ENCODE measurements at regions not wholly inside any gene's neighbourhood (a gene's known extent, or its start where the extent isn't known, plus 50 kb on each side); places are given as distances from the start of the nearest gene placed in this dataset.

- no peaks in the 10 kb centered on the region for H3K36me3 Mint-ChIP-seq (ENCODE audit: low read depth)
- no peak overlapping the region for H3K4me3 Mint-ChIP-seq
- POLR2A ChIA-PET: no interaction called here
- H3K4me1 Mint-ChIP-seq (ENCODE audit: low read depth): no peaks in the 10 kb centered on the region
- H3K27me3 Mint-ChIP-seq (ENCODE audit: low read depth): no peaks in the 10 kb centered on the region
- no peak for DNase-seq
- peaks cover 13% of the 10 kb centered on the region for H3K9me3 Mint-ChIP-seq (ENCODE audit: insufficient read depth)
- no peak for ATAC-seq
- H3K27ac Mint-ChIP-seq: no peak overlapping the region
- CTCF ChIA-PET: no interaction called here
Observed at GRCh38 chr17:53942436-53942835, 119.7 kb downstream of the KIF2B start.

- DNase-seq (no peak), ATAC-seq (no peak)
- no peaks in the 10 kb centered on the region for H3K27me3 Mint-ChIP-seq (ENCODE audit: low read depth)
- H3K9me3 Mint-ChIP-seq (ENCODE audit: insufficient read depth): peaks cover 13% of the 10 kb centered on the region
- ChIA-PET POLR2A (no interaction called here), CTCF (no interaction called here)
- no peaks in the 10 kb centered on the region for H3K36me3 Mint-ChIP-seq (ENCODE audit: low read depth)
- H3K4me3 Mint-ChIP-seq: no peak overlapping the region
- H3K27ac Mint-ChIP-seq: no peak overlapping the region
- H3K4me1 Mint-ChIP-seq (ENCODE audit: low read depth): no peaks in the 10 kb centered on the region
Observed at GRCh38 chr17:53942898-53943297, 120.2 kb downstream of the KIF2B start.

- H3K4me1 Mint-ChIP-seq (ENCODE audit: low read depth): no peaks in the 10 kb centered on the region
- no peak overlapping the region for H3K4me3 Mint-ChIP-seq
- H3K9me3 Mint-ChIP-seq (ENCODE audit: insufficient read depth): peaks cover 29% of the 10 kb centered on the region
- ATAC-seq: no peak
- ChIA-PET POLR2A (no interaction called here), CTCF (no interaction called here)
- no peak overlapping the region for H3K27ac Mint-ChIP-seq
- H3K36me3 Mint-ChIP-seq (ENCODE audit: low read depth): no peaks in the 10 kb centered on the region
- H3K27me3 Mint-ChIP-seq (ENCODE audit: low read depth): no peaks in the 10 kb centered on the region
- no peak for DNase-seq
Observed at GRCh38 chr17:53948323-53948722, 125.6 kb downstream of the KIF2B start.

DNA sequence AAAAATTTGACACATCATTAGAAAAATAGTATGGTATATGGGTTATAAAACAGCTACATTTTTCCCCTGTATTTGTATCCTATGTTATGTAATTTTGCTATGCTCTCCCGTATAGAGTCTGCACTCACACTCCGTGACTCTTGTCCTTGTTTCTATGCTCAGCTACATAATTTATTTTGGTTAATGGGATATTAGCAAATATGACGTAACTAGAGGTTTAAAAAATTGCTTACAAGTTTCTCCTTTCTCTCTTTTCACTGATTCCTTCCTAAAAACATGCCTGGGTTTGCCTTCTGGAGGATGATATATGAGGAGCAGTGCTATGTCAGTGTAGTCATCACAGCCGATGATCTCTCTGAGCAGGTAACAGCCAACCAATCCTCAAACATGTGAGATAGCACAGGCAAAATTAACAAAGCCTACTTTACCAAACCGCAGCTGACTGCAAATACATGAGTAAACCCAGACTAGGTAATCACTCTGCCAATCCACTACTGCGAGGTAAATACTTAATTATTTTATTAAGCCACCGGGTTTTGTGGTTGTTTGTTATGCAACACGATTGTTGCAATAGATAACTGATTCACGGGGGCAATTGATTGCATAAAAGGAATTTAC lies 126.9 kb downstream of the KIF2B start:
- Mint-ChIP-seq H3K27ac (no peak overlapping the region), H3K27me3 (ENCODE audit: low read depth) (no peaks in the 10 kb centered on the region), H3K9me3 (ENCODE audit: insufficient read depth) (peaks cover 25% of the 10 kb centered on the region), H3K4me3 (no peak overlapping the region), H3K36me3 (ENCODE audit: low read depth) (no peaks in the 10 kb centered on the region), H3K4me1 (ENCODE audit: low read depth) (no peaks in the 10 kb centered on the region)
- ChIA-PET POLR2A (no interaction called here), CTCF (no interaction called here)
- ATAC-seq (no peak), DNase-seq (no peak)

- no peaks in the 10 kb centered on the region for H3K4me1 Mint-ChIP-seq (ENCODE audit: low read depth)
- ChIA-PET CTCF (no interaction called here), POLR2A (no interaction called here)
- no peaks in the 10 kb centered on the region for H3K27me3 Mint-ChIP-seq (ENCODE audit: low read depth)
- ATAC-seq: no peak
- no peak overlapping the region for H3K27ac Mint-ChIP-seq
- peaks cover 26% of the 10 kb centered on the region for H3K9me3 Mint-ChIP-seq (ENCODE audit: insufficient read depth)
- H3K4me3 Mint-ChIP-seq: no peak overlapping the region
- no peak for DNase-seq
- no peaks in the 10 kb centered on the region for H3K36me3 Mint-ChIP-seq (ENCODE audit: low read depth)
Observed at GRCh38 chr17:53950207-53950857, 127.6 kb downstream of the KIF2B start.

- H3K36me3 Mint-ChIP-seq (ENCODE audit: low read depth): no peaks in the 10 kb centered on the region
- no peak overlapping the region for H3K4me3 Mint-ChIP-seq
- H3K9me3 Mint-ChIP-seq (ENCODE audit: insufficient read depth): peaks cover 27% of the 10 kb centered on the region
- ChIA-PET POLR2A (no interaction called here), CTCF (no interaction called here)
- ATAC-seq (no peak), DNase-seq (no peak)
- no peak overlapping the region for H3K27ac Mint-ChIP-seq
- no peaks in the 10 kb centered on the region for H3K27me3 Mint-ChIP-seq (ENCODE audit: low read depth)
- H3K4me1 Mint-ChIP-seq (ENCODE audit: low read depth): no peaks in the 10 kb centered on the region
Observed at GRCh38 chr17:53950858-53951250, 128.1 kb downstream of the KIF2B start.

DNA sequence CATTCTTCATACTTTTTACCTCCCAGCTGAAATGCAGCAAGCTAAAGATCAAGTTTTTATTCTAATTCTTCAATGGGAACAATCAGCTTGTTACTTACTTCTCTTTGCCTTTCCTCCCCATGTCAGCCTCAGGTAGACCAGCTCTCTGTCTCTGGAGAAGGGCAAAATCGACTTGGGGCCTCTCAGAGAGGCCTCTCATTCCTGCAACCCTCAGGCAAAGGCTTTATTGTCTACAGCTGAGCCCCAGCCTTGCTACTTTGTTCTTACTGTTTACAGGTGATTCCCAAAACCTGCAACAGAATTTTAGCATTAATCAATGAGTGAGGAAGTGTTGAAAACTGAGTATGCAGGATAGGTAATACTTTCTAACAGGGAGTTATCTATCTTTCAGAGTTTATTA lies 148.6 kb downstream of the KIF2B start:
- Mint-ChIP-seq H3K36me3 (ENCODE audit: low read depth) (no peaks in the 10 kb centered on the region), H3K4me1 (ENCODE audit: low read depth) (no peaks in the 10 kb centered on the region), H3K27ac (no peak overlapping the region), H3K4me3 (no peak overlapping the region), H3K9me3 (ENCODE audit: insufficient read depth) (no peaks in the 10 kb centered on the region), H3K27me3 (ENCODE audit: low read depth) (no peaks in the 10 kb centered on the region)
- ATAC-seq (no peak), DNase-seq (no peak)
- ChIA-PET POLR2A (no interaction called here), CTCF (no interaction called here)

DNA sequence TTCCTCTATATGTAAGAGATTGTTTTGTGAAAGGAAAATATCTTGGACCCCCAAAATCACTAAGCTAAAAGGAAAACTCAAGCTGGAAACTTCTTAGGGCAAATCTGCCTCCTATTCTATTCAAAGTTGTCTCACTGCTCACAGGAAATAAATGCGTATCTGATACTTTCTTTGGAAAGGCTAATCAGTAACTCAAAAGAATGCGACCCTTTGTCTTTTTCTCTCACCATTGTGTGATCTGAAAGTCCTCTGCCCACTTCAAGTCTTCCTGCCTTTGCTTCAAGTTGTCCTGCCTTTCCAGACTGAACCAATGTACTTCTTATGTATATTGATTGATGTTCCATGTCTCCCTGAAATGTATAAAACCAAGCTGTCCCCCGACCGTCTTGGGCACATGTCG lies 157.3 kb downstream of the KIF2B start:
- Mint-ChIP-seq H3K36me3 (ENCODE audit: low read depth) (no peaks in the 10 kb centered on the region), H3K4me1 (ENCODE audit: low read depth) (no peaks in the 10 kb centered on the region), H3K4me3 (no peak overlapping the region), H3K27ac (no peak overlapping the region), H3K27me3 (ENCODE audit: low read depth) (no peaks in the 10 kb centered on the region), H3K9me3 (ENCODE audit: insufficient read depth) (peaks cover 16% of the 10 kb centered on the region)
- no peak for ATAC-seq
- DNase-seq: no peak
- CTCF ChIA-PET: no interaction called here
- POLR2A ChIA-PET: no interaction called here

DNA sequence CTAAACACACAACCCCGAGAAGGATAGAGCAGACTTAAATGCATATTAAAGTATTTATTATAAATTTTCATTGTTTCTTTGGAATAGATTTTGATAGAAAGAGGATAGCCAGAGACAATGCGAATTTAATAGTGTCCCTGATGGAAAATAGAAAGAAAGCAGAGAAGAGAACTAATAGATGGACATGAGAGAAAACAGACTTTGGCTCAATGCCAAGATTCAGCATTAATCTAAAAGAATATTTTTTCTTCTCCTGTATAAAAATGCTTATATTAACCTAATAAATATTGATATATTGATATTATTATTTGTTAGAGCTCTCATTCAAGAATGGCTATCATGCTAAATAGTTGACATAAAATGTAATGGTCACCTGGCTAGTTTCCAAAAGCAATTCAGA lies 173.4 kb downstream of the KIF2B start:
- ATAC-seq (no peak), DNase-seq (no peak)
- H3K27ac Mint-ChIP-seq: no peak overlapping the region
- no peaks in the 10 kb centered on the region for H3K4me1 Mint-ChIP-seq (ENCODE audit: low read depth)
- ChIA-PET CTCF (no interaction called here), POLR2A (no interaction called here)
- no peaks in the 10 kb centered on the region for H3K27me3 Mint-ChIP-seq (ENCODE audit: low read depth)
- H3K4me3 Mint-ChIP-seq: no peak overlapping the region
- H3K36me3 Mint-ChIP-seq (ENCODE audit: low read depth): no peaks in the 10 kb centered on the region
- no peaks in the 10 kb centered on the region for H3K9me3 Mint-ChIP-seq (ENCODE audit: insufficient read depth)

DNA sequence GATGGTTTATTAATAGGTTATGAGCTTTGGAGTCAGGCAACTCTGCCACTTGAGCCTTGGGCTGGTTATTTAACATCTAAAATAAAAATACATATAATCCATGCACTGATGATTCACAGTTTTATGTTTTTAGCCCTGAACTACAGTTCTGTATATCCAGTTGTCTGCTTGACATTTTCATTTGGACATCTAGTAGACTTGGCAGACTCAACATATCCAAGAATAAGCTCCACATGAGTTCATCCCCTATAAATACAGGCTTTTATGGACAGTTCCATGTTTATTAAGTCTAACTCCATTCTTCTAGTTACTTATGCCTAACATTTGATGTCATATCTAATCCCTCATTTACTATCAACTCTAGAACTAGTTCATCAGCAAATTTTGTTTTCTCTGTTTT lies 174.2 kb downstream of the KIF2B start:
- Mint-ChIP-seq H3K4me3 (no peak overlapping the region), H3K9me3 (ENCODE audit: insufficient read depth) (no peaks in the 10 kb centered on the region), H3K36me3 (ENCODE audit: low read depth) (no peaks in the 10 kb centered on the region), H3K4me1 (ENCODE audit: low read depth) (no peaks in the 10 kb centered on the region), H3K27me3 (ENCODE audit: low read depth) (no peaks in the 10 kb centered on the region), H3K27ac (no peak overlapping the region)
- DNase-seq (no peak), ATAC-seq (no peak)
- POLR2A ChIA-PET: no interaction called here
- CTCF ChIA-PET: no interaction called here

DNA sequence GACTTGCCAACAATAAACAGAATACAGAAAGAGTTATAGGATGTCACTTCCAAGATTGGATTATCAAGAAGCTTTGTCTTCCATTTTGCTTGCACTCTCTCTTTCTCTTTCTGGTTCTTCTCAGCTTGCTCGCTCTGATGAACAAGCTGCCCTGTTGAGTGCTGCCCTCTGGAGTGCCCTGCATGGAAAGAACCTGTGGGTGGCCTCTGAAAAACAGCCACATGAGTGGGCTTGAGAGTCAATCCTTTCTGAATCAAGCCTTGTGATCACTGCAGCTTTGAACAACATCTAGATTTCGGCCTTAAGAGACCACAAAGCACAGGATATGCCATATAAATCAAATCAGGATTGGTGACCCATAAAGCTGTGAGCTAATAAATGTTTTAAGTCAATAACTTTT lies 185.1 kb downstream of the KIF2B start:
- no peaks in the 10 kb centered on the region for H3K27me3 Mint-ChIP-seq (ENCODE audit: low read depth)
- CTCF ChIA-PET: no interaction called here
- H3K36me3 Mint-ChIP-seq (ENCODE audit: low read depth): no peaks in the 10 kb centered on the region

GRCh38 chr17:54009502-54009901 lies 186.8 kb downstream of the KIF2B start:
- no peaks in the 10 kb centered on the region for H3K4me1 Mint-ChIP-seq (ENCODE audit: low read depth)
- DNase-seq: no peak
- no peak overlapping the region for H3K4me3 Mint-ChIP-seq
- no peaks in the 10 kb centered on the region for H3K27me3 Mint-ChIP-seq (ENCODE audit: low read depth)
- no peaks in the 10 kb centered on the region for H3K36me3 Mint-ChIP-seq (ENCODE audit: low read depth)
- ChIA-PET POLR2A (no interaction called here), CTCF (no interaction called here)
- peaks cover 14% of the 10 kb centered on the region for H3K9me3 Mint-ChIP-seq (ENCODE audit: insufficient read depth)
- no peak overlapping the region for H3K27ac Mint-ChIP-seq
- ATAC-seq: no peak

More for the DNA sequence above, 185.1 kb downstream of the KIF2B start:
- DNase-seq (no peak), ATAC-seq (no peak)
- POLR2A ChIA-PET: no interaction called here
- Mint-ChIP-seq H3K4me3 (no peak overlapping the region), H3K4me1 (ENCODE audit: low read depth) (no peaks in the 10 kb centered on the region), H3K27ac (no peak overlapping the region), H3K9me3 (ENCODE audit: insufficient read depth) (peaks cover 13% of the 10 kb centered on the region)

- Mint-ChIP-seq H3K27ac (no peak overlapping the region), H3K36me3 (ENCODE audit: low read depth) (no peaks in the 10 kb centered on the region), H3K9me3 (ENCODE audit: insufficient read depth) (peaks cover 14% of the 10 kb centered on the region), H3K27me3 (ENCODE audit: low read depth) (no peaks in the 10 kb centered on the region), H3K4me1 (ENCODE audit: low read depth) (no peaks in the 10 kb centered on the region), H3K4me3 (no peak overlapping the region)
- DNase-seq (no peak), ATAC-seq (no peak)
- ChIA-PET CTCF (no interaction called here), POLR2A (no interaction called here)
Observed at GRCh38 chr17:54013072-54013471, 190.3 kb downstream of the KIF2B start.
